B cell (primary cell): ENCODE measurements at regions not wholly inside any gene's neighbourhood (a gene's known extent, or its start where the extent isn't known, plus 50 kb on each side); places are given as distances from the start of the nearest gene placed in this dataset.

Source experiments
- ATAC-seq: fragments of 200-7000 bp; cut with Tn5 transposase; one replicate; pipeline ENCODE4 v1.10.0; 2021; ENCODE audit warnings: low read depth, mild to moderate bottlenecking, moderate number of reproducible peaks, moderate library complexity
- CTCF ChIA-PET: fragments of 350-600 bp; sonication (Branson Sonifier 250); formaldehyde crosslinking; loops from one replicate; lab custom pipeline; 2021; ENCODE audit warnings: antibody characterized with exemption, inconsistent platforms; lab: Charles Lee
- POLR2A ChIA-PET: fragments of 350-600 bp; sonication (Branson Sonifier 250); formaldehyde crosslinking; loops from one replicate; lab custom pipeline; 2021; ENCODE audit warnings: antibody characterized with exemption; lab: Charles Lee
- DNase-seq: peaks from one replicate; pipeline ENCODE4 v3.0.0; 2013
- H2AFZ ChIP-seq: 2 replicates; pipeline ENCODE4 v1.6.1; 2012; ENCODE audit warnings: mild to moderate bottlenecking, low read depth, low read length; ENCODE audit not compliant: insufficient read depth, poor library complexity, severe bottlenecking
- H3K27ac ChIP-seq, 2 donors: 1 replicate in 1 of 2; 2 replicates in 1 of 2; pipeline ENCODE4 v1.5.1; 2012 to 2013; ENCODE audit warnings: low read length in 2 of 2, mild to moderate bottlenecking in 2 of 2, moderate library complexity in 1 of 2
- H3K27me3 ChIP-seq, 4 experiments: fragments of 200-600 bp in 1 of 4; sonication (generic) in 1 of 4; replicated peaks in 1 of 4; 1 replicate in 2 of 4; 2 replicates in 2 of 4; pipeline versions ENCODE4 v1.6.1 to v1.7.0; 2013 to 2016; ENCODE audit warnings: low read length in 3 of 4, mild to moderate bottlenecking in 2 of 4, mixed read lengths in 1 of 4, moderate library complexity in 1 of 4; ENCODE audit not compliant: insufficient read depth in 4 of 4, control insufficient read depth in 3 of 4; ENCODE audit errors: control extremely low read depth in 1 of 4
- H3K36me3 ChIP-seq, 2 experiments: replicated peaks in 1 of 2; 1 replicate in 1 of 2; 2 replicates in 1 of 2; pipeline versions ENCODE4 v1.6.1 to v1.7.1; 2013; ENCODE audit warnings: low read length in 1 of 2; ENCODE audit not compliant: insufficient read depth in 2 of 2, control insufficient read depth in 1 of 2; ENCODE audit errors: control extremely low read depth in 1 of 2, extremely low read depth in 1 of 2
- H3K4me1 ChIP-seq, 2 donors: fragments of 200-600 bp in 1 of 2; sonication (generic) in 1 of 2; 1 replicate in 1 of 2; 2 replicates in 1 of 2; pipeline versions ENCODE4 v1.5.1 to v1.6.1; 2013 to 2017; ENCODE audit warnings: low read length in 2 of 2; ENCODE audit not compliant: control insufficient read depth in 2 of 2, insufficient read depth in 2 of 2
- H3K4me2 ChIP-seq: replicated peaks from 2 replicates; pipeline ENCODE3; 2012; ENCODE audit warnings: mild to moderate bottlenecking, low read depth, low read length; ENCODE audit not compliant: poor library complexity, severe bottlenecking
- H3K4me3 ChIP-seq, 5 experiments: fragments of 200-600 bp in 1 of 5; sonication (generic) in 1 of 5; 1 replicate in 3 of 5; 2 replicates in 2 of 5; pipeline versions ENCODE4 v1.5.1 to v1.7.0; 2011 to 2016; ENCODE audit warnings: low read length in 4 of 5, mild to moderate bottlenecking in 4 of 5, low read depth in 2 of 5, control low read depth in 1 of 5, moderate library complexity in 1 of 5; ENCODE audit not compliant: insufficient read depth in 1 of 5; ENCODE audit errors: control extremely low read depth in 1 of 5, extremely low read depth in 1 of 5
- H3K79me2 ChIP-seq: fragments of 200-600 bp; sonication (generic); one replicate; pipeline ENCODE4 v1.6.0; 2016; ENCODE audit warnings: low read length; ENCODE audit not compliant: control insufficient read depth, insufficient read depth
- H3K9ac ChIP-seq: fragments of 200-600 bp; sonication (generic); 2 replicates; pipeline ENCODE4 v1.6.1; 2017; ENCODE audit warnings: mild to moderate bottlenecking, low read length, moderate library complexity
- H3K9me3 ChIP-seq, 3 donors: one replicate each; pipeline versions ENCODE4 v1.6.1 to v1.7.1; 2013; ENCODE audit warnings: low read length in 2 of 3; ENCODE audit not compliant: control insufficient read depth in 2 of 3, insufficient read depth in 1 of 3; ENCODE audit errors: control extremely low read depth in 1 of 3
- H4K20me1 ChIP-seq: 2 replicates; pipeline ENCODE4 v1.6.0; 2012; ENCODE audit warnings: mild to moderate bottlenecking, low read length; ENCODE audit not compliant: insufficient read depth, control insufficient read depth, poor library complexity, severe bottlenecking
- H3K27ac Mint-ChIP-seq: one replicate; pipeline ENCODE4 v1.8.0; 2021; ENCODE audit warnings: mixed read lengths
- H3K27me3 Mint-ChIP-seq: one replicate; pipeline ENCODE4 v1.8.0; 2021; ENCODE audit warnings: mixed read lengths
- H3K4me1 Mint-ChIP-seq: one replicate; pipeline ENCODE4 v1.8.0; 2021; ENCODE audit warnings: mixed read lengths
- H3K4me3 Mint-ChIP-seq: one replicate; pipeline ENCODE4 v1.8.0; 2021; ENCODE audit warnings: mixed read lengths
- H3K9me3 Mint-ChIP-seq: one replicate; pipeline ENCODE4 v1.8.0; 2022; ENCODE audit warnings: mixed read lengths; ENCODE audit not compliant: insufficient read depth
- CTCF ChIP-seq: fragments of 200-600 bp; IDR thresholded peaks from one replicate; pipeline ENCODE4 v1.8.0; 2022; ENCODE audit warnings: antibody characterized with exemption, mild to moderate bottlenecking
- EZH2 ChIP-seq: IDR thresholded peaks from 2 replicates; pipeline ENCODE4 v1.6.1; 2012; ENCODE audit warnings: borderline replicate concordance, low read depth, mild to moderate bottlenecking, moderate library complexity, low read length; ENCODE audit not compliant: insufficient read depth, poor library complexity, severe bottlenecking
- WGBS: methylation state at CpG from one replicate; pipeline ENCODE4 v1.1.5; 2013; ENCODE audit warnings: missing lambda C conversion rate; ENCODE audit not compliant: insufficient coverage; 5-methylcytosine and 5-hydroxymethylcytosine counted together
- intact Hi-C: fragments of 100-400 bp; cut with micrococcal nuclease; formaldehyde crosslinking; loops from one replicate; pipeline ENCODE4 v1.10.0; 2022

- H3K4me3 ChIP-seq, result no peak overlapping the region
- Mint-ChIP-seq H3K9me3 (no peaks in the 10 kb centered on the region), H3K27ac (no peak overlapping the region), H3K4me3 (no peak overlapping the region), H3K27me3 (no peaks in the 10 kb centered on the region), H3K4me1 (peaks cover 10% of the 10 kb centered on the region)
- no peaks in the 10 kb centered on the region for H3K79me2 ChIP-seq
- no peaks in the 10 kb centered on the region for H4K20me1 ChIP-seq
- H3K36me3 ChIP-seq, result no peaks in the 10 kb centered on the region
- H3K9me3 ChIP-seq, result no peaks in the 10 kb centered on the region
- TF ChIP-seq CTCF (no peak), EZH2 (no peak)
- H3K9ac ChIP-seq, result no peak overlapping the region
- H3K4me2 ChIP-seq, result no peak overlapping the region
- no peaks in the 10 kb centered on the region for H3K27me3 ChIP-seq
- ChIA-PET CTCF (no interaction called here), POLR2A (no interaction called here)
- intact Hi-C loops, result no loop called here
- no peak overlapping the region for H2AFZ ChIP-seq
- peaks cover 0 to 3% of the 10 kb centered on the region in 2 donors for H3K4me1 ChIP-seq
- WGBS, result no CpG with 5 or more reads among the region's 1 CpG
- DNase-seq (no peak), ATAC-seq (no peak)
- H3K27ac ChIP-seq, result no peak overlapping the region
These were observed 209.5 kb downstream of the UBE2E3 start for GRCh38 chr2:181189951-181190350.

GRCh38 chr2:181190711-181191110, 210.3 kb downstream of the UBE2E3 start:
- Histone ChIP-seq H3K36me3 (no peaks in the 10 kb centered on the region), H3K4me3 (no peak overlapping the region), H4K20me1 (no peaks in the 10 kb centered on the region), H3K9me3 (no peaks in the 10 kb centered on the region), H3K27ac (no peak overlapping the region), H3K27me3 (no peaks in the 10 kb centered on the region), H2AFZ (no peak overlapping the region), H3K4me2 (no peak overlapping the region), H3K9ac (no peak overlapping the region), H3K79me2 (no peaks in the 10 kb centered on the region), H3K4me1 (no peaks in the 10 kb centered on the region)
- POLR2A ChIA-PET, result no interaction called here
- Mint-ChIP-seq H3K27me3 (no peaks in the 10 kb centered on the region), H3K4me3 (no peak overlapping the region), H3K4me1 (peaks cover 3% of the 10 kb centered on the region), H3K9me3 (no peaks in the 10 kb centered on the region), H3K27ac (no peak overlapping the region)
- intact Hi-C loops, result no loop called here
- WGBS, result no CpG with 5 or more reads among the region's 1 CpG
- CTCF ChIA-PET, result interaction anchor here (1.2 kb wide), 1 partner anchor 9 kb away, joined by 3 read pairs; no protein-coding TSS in a partner anchor
- DNase-seq, result no peak
- no peak for ATAC-seq
- no peak for TF ChIP-seq CTCF
- TF ChIP-seq EZH2, result no peak
